ENCODE measurements at regions not wholly inside any gene's neighbourhood (a gene's known extent, or its start where the extent isn't known, plus 50 kb on each side); places are given as distances from the start of the nearest gene placed in this dataset.

DNA sequence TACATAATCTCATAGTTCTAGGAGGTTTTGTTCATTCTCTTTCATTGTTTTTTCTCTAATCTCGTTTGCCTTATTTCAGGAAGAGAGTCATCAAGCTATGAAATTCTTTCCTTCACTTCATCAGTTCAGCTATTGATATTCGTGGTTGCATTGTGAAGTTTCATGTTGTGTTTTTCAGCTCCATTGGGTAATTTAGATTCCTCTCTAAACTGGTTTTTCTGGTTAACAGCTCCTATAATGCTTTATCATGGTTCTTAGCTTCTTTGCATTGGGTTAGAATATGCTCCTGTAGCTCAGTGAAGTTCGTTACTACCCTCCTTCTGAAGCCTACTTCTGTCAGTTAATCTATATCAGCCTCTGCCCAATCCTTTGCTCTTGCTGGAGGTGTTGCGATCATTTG is 69.4 kb upstream of the CD96 start:
- no peak overlapping the region for H3K56ac ChIP-seq (ENCODE audit: insufficient read length, low read depth, low read length)
- no peak for DNase-seq
- H4K91ac ChIP-seq (ENCODE audit: insufficient read length, low read depth, low read length): no peak overlapping the region
- H2BK12ac ChIP-seq (ENCODE audit: insufficient read length, low read depth, low read length): no peak overlapping the region
- Mint-ChIP-seq H3K4me1 (peaks cover 21 to 24% of the 10 kb centered on the region in 2 experiments), H3K27ac (peak overlapping the region in 2 of 3 experiments; percentile 3 to 15; a peak in 2 of 7 replicates), H3K4me3 (no peak overlapping the region), H3K9me3 (no peaks in the 10 kb centered on the region; a peak in 2 of 5 replicates), H3K27me3 (ENCODE audit: low read depth) (no peaks in the 10 kb centered on the region), H3K36me3 (ENCODE audit: insufficient read depth in 1 of 3, low read depth in 3 of 3) (peaks cover 0 to 5% (median 0%) of the 10 kb centered on the region in 3 experiments; a peak in 2 of 7 replicates)
- WGBS (ENCODE audit: extremely low coverage, insufficient read length, low lambda C conversion rate): no CpG with 5 or more reads among the region's 4 CpGs
- no peak for TF ChIP-seq CTCF (conservative IDR thresholded peaks at IDR 0.05)
- no peak overlapping the region for H3K18ac ChIP-seq (ENCODE audit: insufficient read length, low read depth, low read length)
- H3K79me2 ChIP-seq (ENCODE audit: insufficient read depth, low read length): no peaks in the 10 kb centered on the region
- H2BK20ac ChIP-seq (ENCODE audit: low read depth, low read length, poor library complexity, severe bottlenecking): no peak overlapping the region
- H3T11ph ChIP-seq (ENCODE audit: low read length): no peak overlapping the region
- no peak overlapping the region for H2BK5ac ChIP-seq (ENCODE audit: insufficient read length, low read length)
- H3K4me1 ChIP-seq (ENCODE audit: insufficient read depth, low read length): peaks cover 2% of the 10 kb centered on the region; the same call in 1 of the 2 replicates
- H4K20me1 ChIP-seq (ENCODE audit: control insufficient read depth, insufficient read depth, insufficient read length): no peaks in the 10 kb centered on the region
- H4K5ac ChIP-seq (ENCODE audit: insufficient read length, low read depth, low read length): no peak overlapping the region
- no peaks in the 10 kb centered on the region for H3K27me3 ChIP-seq (ENCODE audit: insufficient read depth, low read length)
- H3K23ac ChIP-seq (ENCODE audit: insufficient read length, low read depth, low read length): no peak overlapping the region
- H3K9ac ChIP-seq (ENCODE audit: extremely low read depth, insufficient read length, low read length): no peak overlapping the region
- no peak overlapping the region for H2AFZ ChIP-seq (ENCODE audit: low read length)
- H2BK120ac ChIP-seq (ENCODE audit: low read depth, low read length, poor library complexity, severe bottlenecking): no peak overlapping the region
- H2AK5ac ChIP-seq (ENCODE audit: insufficient read length, low read length): no peak overlapping the region
- no peak overlapping the region for H4K8ac ChIP-seq (replicated peaks; ENCODE audit: insufficient read length, low read depth, low read length)
- H2BK15ac ChIP-seq (ENCODE audit: low read depth, low read length): no peak overlapping the region
- H3K79me1 ChIP-seq (ENCODE audit: insufficient read depth, low read depth, low read length, poor library complexity, severe bottlenecking): no peaks in the 10 kb centered on the region
- no peak overlapping the region for H3K4me2 ChIP-seq (ENCODE audit: insufficient read depth, insufficient read length, low read length)
- no peak overlapping the region for H3K4ac ChIP-seq (ENCODE audit: low read depth, low read length)
- no peak overlapping the region for H3K27ac ChIP-seq (ENCODE audit: insufficient read length, low read depth, low read length)
- no peaks in the 10 kb centered on the region for H3K23me2 ChIP-seq (ENCODE audit: insufficient read length, low read depth, low read length, poor library complexity, severe bottlenecking)
- no peak overlapping the region for H3K14ac ChIP-seq (ENCODE audit: insufficient read depth, low read length)
- H3K9me3 ChIP-seq (ENCODE audit: control insufficient read depth, low read depth, low read length): no peaks in the 10 kb centered on the region
